NK-92 treated with Interleukin-12 subunit alpha and Interleukin-12 subunit beta, amount 100 ng/mL, for 24 hours (cell line): ENCODE measurements at regions not wholly inside any gene's neighbourhood (a gene's known extent, or its start where the extent isn't known, plus 50 kb on each side); places are given as distances from the start of the nearest gene placed in this dataset.

ENCODE experiments used
- DNase-seq: peaks from one replicate; lab custom pipeline; 2025; lab: John Stamatoyannopoulos, UW

DNA sequence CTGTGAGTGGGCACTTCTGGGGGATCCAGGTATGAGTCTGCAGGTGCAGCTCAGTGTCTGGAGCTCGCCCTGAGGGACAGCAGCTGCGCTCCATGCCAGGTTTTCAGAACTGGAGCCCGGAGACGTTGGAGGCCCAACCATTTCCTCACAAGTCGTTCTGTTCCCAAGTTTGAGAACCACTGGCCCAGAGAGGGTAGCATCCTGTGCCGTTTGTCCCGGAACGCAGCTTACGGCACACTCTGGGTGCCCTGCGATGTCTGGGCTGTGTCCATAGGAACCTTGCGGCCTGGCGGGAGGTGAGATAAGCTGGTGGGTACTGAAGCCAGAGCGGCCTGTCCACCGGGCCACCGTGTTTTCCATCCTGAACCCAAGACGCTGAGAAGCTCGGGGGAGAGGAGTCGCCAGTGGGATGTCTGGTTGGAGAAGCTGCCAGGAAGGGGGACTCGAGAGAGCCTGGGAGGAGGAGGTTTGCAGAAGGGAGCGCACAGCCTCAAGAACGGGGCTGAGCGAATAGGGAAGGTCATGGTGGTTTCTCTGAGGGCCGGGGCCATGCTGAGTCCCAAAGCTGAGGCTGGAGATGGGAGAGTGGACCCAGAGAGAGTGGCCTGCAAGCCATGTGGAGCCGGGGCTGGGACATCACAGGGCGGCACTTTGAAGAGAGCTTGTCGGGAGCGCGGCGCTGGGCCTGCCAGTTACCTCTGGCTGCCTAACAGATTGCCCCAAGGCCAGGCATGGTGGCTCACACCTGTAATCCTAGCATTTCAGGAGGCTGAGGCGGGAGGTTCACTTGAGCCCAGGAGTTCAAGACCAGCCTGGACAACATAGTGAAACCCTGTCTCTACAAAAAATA lies 211.0 kb upstream of the GSE1 start:
- DNase-seq = no peak

DNA sequence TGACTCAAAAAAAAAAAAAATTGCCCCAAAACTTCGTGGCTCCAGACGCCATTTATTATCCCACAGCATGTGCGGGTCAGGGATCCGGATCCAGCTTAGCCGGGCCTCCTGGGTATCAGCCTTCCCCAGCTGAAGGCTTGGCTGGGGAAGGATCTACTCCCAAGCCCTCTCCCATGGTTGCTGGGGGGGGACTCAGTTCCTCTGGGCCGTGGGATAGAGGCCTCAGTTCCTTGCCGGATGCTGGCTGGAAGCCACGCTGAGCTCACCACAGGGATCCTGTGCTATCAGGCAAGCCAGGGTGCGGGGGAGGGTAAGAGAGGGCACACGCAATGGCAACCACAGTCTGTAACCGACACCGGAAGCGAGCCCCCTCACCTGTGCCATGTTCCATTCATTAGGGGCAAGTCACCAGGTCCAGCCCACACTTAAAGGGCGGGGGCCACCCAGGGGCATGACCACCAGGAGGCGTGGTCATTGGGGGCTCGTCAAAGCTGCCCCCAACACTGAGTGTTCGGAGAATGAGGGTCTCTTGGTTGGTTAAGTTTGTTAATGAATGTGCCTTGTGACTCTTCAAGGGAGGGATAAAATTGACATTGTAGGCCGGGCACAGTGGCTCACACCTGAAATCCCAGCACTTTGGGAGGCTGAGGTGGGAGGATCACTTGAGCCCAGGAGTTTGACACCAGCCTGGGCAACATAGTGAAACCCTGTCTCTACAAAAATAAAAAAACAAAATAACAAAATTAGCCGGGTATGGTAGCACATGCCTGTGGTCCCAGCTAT lies 210.0 kb upstream of the GSE1 start:
- no peak for DNase-seq

DNA sequence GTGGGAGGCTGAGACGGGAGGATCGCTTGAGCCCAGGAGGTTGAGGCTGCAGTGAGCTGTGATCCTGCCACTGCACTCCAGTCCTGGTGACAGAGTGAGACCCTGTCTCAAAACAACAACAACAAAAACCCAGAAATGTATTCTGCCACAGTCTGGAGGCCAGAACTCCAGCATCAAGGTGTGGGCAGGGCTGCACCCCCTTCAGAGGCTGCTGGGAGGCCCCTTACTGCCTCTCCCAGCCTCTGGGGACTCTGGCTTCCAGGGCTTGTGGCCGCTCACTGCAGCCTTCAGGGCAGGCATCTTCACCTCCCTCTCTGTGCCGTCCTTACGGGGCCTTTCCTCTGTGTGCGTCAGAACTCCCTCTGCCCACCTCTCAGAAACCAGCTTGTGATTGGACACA lies 209.4 kb upstream of the GSE1 start:
- no peak for DNase-seq

DNA sequence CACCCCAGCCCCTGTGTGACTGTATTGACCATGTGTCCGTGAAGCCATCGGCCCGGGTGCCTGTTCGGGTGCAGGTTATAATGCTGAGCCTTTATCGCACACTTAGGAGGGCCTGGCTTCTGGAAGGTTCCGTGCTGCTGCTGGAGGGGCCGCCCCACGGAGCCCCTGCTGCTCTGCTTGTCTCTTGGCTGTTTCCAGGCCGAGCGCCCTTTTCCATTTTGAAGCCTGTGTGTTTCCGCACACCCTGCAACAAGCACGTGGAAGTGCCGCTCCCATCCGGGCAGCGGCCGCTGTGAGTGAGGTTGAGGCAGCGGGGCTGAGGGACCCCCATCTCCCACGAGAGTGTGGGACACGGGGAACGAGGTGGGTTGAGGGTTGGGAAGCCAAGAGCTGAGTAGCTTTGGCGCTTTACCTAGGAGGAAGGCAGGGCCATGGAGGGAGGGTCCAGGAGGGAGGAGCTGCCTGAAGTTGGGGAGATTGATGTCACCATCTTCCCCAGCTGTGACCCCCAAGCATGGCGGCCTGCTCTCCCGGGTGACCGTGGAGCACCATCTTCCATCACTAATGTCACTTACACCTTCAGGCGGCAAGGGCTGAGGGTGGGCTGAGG lies 200.1 kb upstream of the GSE1 start:
- DNase-seq = no peak

DNA sequence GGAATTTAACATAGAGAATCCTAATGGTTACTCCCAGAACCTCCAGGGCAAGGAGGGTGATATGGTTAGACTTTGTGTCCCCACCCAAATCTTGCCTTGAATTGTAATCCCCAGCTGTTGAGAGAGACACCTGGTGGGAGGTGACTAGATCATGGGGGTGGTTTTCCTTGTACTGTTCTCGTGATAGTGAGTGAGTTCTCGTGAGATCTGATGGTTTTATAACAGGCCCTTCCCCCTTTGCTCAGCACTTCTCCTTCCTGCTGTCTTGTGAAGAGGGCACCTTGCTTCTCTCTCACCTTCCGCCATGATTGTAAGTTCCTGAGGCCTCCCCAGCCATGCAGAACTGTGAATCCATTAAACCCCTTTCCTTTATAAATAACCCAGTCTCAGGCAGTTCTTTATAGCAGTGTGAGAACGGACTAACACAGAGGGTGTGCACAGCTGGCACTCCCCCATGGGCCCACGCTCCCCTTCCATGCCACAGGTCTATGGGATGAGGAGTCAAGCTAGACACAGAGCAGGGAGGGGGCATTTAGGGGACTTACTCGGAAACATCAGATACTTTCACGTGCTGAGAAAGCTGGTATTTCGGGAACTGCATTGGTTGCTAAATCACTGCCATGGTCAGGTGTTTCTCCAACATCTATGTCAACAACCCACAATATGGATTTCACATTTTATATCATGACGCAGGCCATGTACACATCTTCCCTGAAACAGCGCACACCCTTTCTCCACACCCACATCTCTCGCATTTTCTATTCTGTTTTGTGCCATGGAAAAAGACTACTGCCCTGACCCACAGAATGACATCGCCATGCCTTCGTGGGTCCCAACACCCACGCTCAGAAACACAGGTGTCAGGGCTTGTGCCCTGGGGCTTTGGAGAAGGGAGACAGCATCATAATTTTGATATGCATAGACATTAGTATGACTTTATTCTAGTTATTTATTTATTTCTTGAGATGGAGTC lies 199.1 kb upstream of the GSE1 start:
- no peak for DNase-seq

DNA sequence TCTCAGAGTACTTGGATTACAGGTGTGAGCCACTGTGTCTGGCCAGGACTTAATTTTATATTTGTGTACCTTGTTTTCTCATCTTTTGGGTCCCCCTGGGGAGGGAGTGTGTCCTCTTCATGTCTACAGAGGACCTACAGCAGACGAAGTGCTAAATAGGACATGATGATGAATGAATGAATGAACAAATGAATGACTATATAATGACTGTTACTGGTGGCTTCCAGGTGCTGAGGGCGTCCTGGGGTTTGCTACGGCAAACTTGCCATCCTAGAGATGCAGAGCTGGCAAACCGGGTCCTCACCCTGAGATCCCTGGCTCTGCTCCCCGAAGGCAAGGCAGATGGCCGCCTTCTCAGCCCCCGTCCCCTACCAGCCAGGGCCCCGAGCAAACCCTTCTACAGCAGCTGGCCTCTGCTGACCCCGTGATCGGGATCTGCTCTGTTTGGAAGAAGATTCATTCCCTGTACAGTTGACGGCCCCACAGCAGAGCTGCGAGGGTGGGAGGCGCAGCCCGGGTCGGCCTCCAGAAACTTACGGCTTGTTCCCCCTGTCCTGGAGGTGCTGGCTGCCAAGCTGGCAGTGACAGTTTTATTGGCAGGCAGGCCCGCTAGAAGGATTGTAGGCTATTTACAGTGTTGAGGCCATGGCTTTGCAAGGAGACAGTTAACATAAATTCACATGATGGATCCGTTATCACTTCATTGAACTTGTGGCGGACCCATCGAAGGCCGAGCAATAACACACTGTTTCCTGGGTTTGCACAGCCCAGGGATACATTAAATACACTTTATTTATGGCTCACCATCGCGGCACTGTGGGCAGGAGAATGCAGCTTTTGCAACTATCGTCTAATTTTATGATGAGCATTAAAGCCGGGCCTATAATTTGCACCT lies 197.7 kb upstream of the GSE1 start:
- no peak for DNase-seq

DNA sequence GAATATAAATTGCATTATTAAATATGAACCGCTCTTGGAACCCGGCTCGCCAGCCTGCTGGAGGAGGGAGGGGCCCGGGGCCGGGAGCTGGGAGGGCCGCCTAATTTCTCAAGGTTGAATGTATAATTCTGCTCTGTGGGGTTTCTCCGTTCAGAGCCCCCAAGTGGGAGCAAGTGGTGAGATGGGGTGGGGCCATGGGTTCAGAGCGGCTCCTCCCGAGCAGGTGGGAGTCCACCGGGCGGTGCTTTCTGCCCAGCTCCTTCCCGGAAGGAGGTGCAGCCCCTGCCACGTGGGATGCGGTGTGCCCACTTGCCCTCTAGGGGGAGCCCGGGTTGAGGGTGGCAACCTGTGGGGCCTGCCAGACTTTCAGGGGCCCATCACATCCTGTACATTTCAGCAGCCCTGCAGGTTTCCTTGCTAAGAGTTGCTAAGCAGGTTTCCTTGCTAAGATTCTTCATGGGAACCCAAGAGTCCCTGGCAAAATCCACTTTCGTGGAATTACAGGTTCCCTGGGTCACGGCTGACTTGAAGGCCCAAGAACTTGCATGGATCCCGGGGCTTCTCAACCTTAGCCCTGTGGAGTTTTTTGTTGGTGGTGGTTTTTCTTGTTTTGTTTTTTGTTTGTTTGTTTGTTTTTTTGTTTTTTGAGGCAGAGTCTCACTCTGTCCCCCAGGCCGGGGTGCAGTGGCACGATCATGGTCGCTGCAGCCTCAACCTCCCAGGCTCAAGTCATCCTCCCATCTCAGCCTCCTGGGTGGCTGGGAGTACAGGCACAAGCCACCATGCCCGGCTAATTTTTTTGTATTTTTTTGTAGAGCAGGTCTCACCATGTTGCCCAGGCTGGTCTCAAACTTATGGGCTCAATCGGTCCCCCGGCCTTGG lies 196.7 kb upstream of the GSE1 start:
- DNase-seq = peak; percentile 8

DNA sequence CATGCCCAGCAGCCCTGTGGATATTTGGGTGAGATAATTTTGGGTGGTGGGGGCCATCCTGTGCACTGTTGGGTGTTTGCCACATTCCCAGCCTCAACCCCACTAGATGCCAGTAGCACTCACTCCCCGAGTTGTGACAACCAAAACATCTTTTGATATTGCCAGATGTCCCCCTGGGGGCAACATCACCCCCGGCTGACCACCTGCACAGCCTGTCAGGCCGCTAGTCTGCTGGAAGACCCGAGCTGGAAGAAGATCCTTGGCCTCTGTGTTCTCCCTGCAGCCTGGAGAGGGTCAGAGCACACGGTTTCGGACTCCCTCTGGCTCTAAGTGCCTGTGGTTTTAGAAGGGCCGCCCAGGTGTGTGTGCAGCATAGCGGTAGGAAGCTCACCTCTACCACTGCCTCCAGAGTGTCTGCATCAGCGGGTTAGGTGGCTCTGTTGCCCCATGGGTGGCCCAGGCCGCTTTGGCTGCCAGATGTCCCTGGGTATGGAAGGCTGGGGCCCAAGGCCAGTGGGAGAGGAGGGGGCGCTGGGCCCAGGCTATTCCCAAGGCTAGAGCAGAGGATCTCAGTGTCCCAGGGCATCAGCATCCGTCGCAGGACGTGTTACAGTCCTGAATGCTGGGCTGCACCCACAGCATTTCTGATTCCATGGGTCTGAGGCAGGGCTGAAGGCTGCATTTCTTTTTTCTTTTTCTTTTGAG lies 195.8 kb upstream of the GSE1 start:
- DNase-seq = no peak

DNA sequence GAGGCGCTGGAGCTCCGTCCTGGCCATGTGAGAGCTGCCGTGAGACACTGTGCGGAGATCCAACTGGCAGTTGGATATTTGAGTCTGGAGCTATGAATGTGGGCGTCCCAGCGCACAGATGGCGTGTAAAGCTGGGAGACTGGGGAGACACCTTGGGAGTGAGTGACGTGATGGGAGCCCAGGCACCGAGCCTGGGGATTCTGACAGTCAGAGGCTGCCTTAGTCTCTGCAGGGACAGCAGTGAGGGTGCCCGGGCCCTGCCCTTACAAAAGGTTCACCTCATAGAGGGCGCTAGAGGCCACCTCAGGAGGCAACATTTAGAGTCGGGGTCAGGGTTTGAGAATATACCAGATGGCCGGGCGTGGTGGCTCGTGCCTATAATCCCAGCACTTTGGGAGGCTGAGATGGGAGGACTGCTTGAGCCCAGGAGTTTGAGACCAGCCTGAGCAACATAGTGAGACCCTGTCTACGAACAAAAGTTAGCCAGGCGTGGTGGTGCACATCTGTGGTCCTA lies 194.1 kb upstream of the GSE1 start:
- DNase-seq = no peak

DNA sequence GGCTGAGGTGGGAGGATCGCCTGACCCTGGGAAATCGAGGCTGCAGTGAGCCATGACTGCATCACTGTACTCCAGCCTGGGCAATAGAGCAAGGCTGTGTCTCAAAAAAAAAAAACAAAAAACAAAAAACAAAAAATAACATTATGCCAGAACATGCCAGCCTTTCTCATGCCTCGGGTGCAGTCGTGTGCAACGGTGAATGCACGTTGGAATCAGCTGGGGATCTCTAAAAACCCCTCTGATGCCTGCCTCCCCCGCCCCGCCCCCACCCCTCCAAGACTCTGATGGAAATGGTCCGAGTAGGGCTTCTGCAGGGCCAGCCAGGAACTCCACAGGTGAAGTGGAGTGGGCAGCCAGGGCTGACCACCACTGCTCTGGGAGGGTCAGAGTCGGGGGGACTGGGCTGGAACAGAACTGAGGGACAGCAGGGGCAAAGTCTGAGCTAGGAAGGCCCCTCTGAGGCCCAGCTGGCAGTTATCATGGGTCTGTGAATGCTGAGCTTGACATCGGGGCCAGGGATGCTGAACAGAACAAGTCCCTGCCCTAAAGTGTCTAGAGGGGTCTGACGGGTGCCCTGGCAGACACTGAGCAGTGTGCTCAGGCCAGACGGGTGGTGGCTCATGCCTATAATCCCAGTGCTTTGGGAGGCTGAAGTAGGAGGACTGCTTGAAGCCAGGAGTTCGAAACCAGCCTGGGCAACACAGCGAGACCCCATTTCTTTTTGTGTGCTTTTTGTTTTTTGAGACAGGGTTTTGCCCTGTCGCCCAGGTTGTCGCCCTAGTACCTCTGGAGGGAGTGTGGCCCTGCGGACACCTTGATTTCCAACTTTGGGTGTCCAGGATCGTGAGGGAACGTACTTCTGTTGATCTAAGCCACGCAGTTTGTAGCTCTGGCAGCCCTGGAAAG lies 193.4 kb upstream of the GSE1 start:
- no peak for DNase-seq

DNA sequence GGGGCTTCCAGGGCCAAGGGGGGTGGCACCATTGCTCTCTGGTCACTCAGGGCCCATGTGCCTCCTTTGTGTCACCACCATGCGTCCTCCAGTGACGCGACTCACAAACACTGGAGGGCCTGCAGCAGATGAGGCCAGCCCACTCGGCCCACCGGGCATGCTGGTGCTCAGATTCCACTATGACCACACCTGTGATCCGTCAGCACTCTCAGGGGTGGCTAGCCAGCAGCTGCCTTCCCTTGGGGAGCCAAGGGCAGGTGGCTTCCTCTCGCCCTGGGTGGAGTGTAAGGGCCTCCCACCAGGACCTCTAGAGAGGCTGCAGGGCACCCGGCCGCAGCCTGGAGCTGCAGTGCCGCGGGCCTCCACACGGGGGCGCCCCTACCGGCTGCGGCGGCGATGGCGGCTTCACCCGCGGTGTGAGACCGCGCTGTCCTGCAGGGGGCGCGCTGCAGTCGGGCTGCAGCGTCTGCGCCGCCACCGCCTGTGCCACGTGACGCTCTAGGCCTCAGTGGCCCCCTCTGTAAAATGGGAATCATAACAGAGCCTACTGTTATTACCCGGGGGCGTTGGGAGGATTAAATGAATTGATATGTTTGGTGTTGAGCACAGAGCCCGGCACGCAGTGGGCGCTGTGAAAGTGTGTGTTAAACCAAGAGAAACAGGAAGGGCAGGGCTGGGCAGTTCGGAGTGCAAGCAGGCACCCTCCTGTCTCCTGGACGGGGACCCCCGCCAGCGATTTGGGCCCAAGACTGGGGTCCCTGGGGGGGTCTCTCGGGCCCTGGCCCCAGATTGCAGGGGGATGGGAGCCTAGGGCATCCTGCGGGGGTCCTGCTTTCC lies 192.4 kb upstream of the GSE1 start:
- DNase-seq = peak; percentile 26

DNA sequence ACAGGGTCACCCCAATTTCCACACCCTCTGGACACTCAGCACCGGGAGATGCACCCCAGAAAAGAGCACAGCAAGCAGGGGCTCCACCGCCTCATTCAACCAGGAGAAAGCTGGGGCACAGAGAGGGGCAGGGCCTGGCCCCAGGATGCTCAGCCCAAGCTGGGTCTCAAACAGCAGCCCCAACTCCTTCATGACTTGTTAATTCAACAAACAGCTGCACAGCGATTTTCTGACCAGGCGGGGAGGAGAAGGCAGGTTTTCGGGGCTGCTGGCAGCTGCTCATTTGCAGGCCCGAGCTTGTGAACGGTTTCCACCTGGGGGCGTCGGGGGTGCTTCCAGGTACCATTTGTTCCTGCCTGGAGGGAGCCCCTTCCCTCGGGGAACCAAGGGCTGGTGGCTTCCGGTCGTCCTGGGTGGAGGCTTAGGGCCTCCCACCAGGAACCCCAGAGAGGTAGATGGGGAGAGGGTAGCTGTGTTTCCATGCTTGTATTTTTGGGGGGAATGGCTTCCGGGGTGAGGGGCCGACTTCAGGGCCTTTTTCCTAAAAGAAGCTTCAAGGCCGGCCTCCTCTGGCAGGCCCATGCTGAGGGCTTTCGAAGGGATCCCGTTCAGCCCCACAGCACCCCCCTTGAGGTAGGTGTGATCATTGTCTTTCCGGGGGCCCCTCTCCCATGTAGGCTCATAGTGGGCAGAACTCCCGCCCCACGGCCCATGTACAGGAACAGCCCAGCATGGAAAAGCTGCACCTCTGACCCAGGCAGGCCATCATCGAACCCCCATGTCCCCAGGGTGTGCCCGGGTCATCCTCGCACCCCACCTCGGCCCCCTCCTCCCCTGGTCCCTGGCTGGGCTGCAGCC lies 191.6 kb upstream of the GSE1 start:
- DNase-seq = no peak

DNA sequence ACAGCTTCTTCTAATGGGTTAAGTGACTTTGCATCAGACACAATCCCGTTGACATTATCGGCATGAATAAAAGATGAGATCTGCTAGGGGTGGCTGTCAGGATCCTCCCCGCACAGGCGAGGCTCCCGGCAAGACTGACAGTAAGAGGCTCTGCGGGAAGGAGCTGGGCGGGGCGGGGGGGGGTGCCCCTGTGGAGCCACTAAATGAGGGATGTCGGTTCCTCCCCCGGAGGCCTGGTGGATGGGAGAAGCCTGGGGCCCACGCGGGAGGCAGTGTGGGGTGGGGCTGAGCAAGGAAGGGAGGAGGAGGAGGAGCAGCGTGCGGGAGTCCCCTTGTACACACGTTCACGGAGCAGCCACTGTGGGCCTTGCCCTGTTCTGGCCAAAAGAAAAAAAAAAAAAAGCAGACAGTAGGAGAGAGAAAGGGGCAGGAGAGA lies 190.9 kb upstream of the GSE1 start:
- DNase-seq = no peak

DNA sequence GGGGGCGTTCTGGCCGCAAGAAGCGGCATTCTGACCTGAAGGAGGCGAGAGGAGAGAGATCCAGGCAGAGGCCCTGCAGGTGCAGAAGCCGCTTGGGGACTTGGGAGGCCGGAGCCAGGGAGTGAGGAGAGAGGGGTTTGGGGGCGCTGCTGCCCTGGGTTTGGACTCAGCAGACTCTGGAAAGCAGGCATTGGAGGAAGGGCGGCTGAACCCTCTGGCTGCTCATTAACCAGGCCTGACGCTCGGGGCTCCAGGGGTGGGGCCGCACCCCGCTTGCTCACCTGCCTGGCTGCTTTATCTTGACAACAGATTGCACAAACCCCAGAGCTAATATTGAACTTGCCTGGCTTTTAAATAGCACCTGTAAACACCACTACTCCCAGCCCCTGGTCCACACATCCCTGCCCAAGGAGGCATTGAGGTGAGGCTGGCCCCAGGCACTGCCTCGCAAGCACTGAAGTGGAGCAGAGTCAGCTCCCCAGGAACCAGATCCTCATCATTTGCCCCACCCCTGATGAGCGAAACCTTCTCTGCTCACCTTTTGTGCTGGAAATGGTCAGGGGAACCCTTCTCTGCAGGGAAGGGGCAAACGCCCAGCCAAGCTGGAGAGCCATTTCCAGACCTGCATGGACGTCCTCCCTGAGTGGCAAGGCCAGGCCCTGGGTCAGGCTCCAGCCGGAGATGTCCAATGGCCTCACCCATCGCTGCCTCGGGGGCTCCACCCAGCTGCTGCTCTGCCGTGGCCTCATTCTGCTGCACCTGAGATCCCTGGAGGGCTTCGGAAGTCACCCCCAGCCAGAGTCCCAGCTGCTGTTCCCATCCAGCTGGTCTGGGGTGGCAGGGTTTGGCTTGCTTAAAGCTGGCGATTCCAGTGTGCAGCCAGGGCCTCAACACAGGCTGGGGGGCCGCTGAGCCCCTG lies 190.2 kb upstream of the GSE1 start:
- DNase-seq = no peak

DNA sequence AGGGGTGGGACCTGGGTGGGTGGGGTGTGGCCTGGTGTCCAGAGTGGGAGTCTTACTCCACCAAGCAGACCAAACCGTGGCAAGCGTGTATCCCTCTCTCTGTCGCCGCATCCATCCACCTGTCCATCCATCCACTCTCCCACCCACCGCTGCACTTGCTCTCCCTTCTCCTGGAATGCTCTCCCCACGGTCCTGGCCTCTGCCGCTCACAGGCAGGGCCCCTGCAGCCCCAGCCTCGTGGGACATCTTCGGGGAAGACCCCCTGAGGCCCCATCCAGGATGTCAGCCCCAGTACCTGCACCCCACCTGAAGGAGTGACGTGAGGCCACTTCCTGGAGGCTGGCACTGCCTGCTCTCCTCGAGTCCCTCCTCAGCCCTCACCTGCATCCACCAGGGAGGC lies 189.5 kb upstream of the GSE1 start:
- DNase-seq = no peak
